ENCODE measurements at regions not wholly inside any gene's neighbourhood (a gene's known extent, or its start where the extent isn't known, plus 50 kb on each side); places are given as distances from the start of the nearest gene placed in this dataset.
"Not testable (repeated sequence)": the region's sequence is repeated elsewhere in the genome, so short reads cannot be mapped to it uniquely, and the experiment has no call there.

- 62 to 68% methylated on average over 56 to 70 of the region's 71 CpGs for WGBS, 2 donors
- intact Hi-C loops (cut with DNase I; ENCODE audit: low total_unique reads) = no loop called here
- no peak for TF ChIP-seq CTCF (IDR thresholded peaks at IDR 0.05)
- TF ChIP-seq POLR2A (IDR thresholded peaks at IDR 0.05) = no peak
- peak in 1 of 2 donors; percentile 65 for DNase-seq (ENCODE audit: low spot score in 2 of 2)
- no peak overlapping the region for H3K4me3 ChIP-seq (ENCODE audit: low read depth, poor library complexity, severe bottlenecking)
These were observed 68.2 kb downstream of the RNF187 start for GRCh38 chr1:228555074-228555994.

GRCh38 chr1:228556634-228557430 is 69.7 kb downstream of the RNF187 start:
- DNase-seq (ENCODE audit: low spot score in 2 of 2); intact Hi-C loops (cut with DNase I; ENCODE audit: low total_unique reads); H3K4me3 ChIP-seq (ENCODE audit: low read depth, poor library complexity, severe bottlenecking): not testable (repeated sequence)
- WGBS, 2 donors = 12 to 57% methylated on average over 18 to 19 of the region's 66 CpGs
